ENCODE measurements at regions not wholly inside any gene's neighbourhood (a gene's known extent, or its start where the extent isn't known, plus 50 kb on each side); places are given as distances from the start of the nearest gene placed in this dataset.
"Not testable (repeated sequence)": the region's sequence is repeated elsewhere in the genome, so short reads cannot be mapped to it uniquely, and the experiment has no call there.

DNA sequence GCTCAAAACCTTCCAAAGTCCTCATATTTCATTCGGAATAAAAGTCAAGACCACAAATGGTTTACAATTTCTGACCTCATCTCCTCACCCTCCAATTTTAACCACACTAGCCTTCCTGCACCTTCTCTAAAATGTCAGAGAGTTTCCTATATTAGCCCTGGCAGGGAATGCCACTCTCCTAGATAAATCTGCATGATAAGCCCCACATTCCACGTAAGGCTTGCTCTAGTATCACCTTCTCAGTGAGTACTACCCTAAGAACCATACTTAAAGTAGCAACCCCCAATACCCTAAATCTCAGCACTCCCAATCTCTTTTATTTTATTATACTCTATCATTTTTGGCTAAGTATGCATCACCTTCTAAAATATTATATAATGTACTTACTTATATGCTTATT is 100.5 kb upstream of the SLITRK5 start:
- no peak overlapping the region for H3K4me2 ChIP-seq (ENCODE audit: low read depth, low read length)
- H3K4me3 ChIP-seq (ENCODE audit: low read length): no peak overlapping the region
- H2AFZ ChIP-seq (ENCODE audit: low read length): no peak overlapping the region
- H3K4me1 ChIP-seq (ENCODE audit: low read length): no peaks in the 10 kb centered on the region
- H3K9me3 ChIP-seq (replicated peaks; ENCODE audit: insufficient read depth, low read length): no peaks in the 10 kb centered on the region
- H4K20me1 ChIP-seq (ENCODE audit: insufficient read depth, low read length): no peaks in the 10 kb centered on the region
- H3K79me2 ChIP-seq (ENCODE audit: low read length): no peaks in the 10 kb centered on the region
- no peaks in the 10 kb centered on the region for H3K36me3 ChIP-seq (replicated peaks; ENCODE audit: insufficient read depth, low read length)
- no peak for DNase-seq
- H3K27me3 ChIP-seq (replicated peaks; ENCODE audit: insufficient read depth, low read length): no peaks in the 10 kb centered on the region
- no peak overlapping the region for H3K9ac ChIP-seq (ENCODE audit: low read length)
- no peaks in the 10 kb centered on the region for H3F3A ChIP-seq (ENCODE audit: insufficient read depth, low read length)
- no peaks in the 10 kb centered on the region for H3K9me2 ChIP-seq (replicated peaks; ENCODE audit: insufficient read depth, low read length)
- no peak overlapping the region for H3K27ac ChIP-seq (ENCODE audit: low read length)
- TF ChIP-seq, protein P1, sequence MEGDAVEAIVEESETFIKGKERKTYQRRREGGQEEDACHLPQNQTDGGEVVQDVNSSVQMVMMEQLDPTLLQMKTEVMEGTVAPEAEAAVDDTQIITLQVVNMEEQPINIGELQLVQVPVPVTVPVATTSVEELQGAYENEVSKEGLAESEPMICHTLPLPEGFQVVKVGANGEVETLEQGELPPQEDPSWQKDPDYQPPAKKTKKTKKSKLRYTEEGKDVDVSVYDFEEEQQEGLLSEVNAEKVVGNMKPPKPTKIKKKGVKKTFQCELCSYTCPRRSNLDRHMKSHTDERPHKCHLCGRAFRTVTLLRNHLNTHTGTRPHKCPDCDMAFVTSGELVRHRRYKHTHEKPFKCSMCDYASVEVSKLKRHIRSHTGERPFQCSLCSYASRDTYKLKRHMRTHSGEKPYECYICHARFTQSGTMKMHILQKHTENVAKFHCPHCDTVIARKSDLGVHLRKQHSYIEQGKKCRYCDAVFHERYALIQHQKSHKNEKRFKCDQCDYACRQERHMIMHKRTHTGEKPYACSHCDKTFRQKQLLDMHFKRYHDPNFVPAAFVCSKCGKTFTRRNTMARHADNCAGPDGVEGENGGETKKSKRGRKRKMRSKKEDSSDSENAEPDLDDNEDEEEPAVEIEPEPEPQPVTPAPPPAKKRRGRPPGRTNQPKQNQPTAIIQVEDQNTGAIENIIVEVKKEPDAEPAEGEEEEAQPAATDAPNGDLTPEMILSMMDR (IDR thresholded peaks at IDR 0.05; ENCODE audit: low read length): no peak
- TF ChIP-seq EZH2phosphoT487 (IDR thresholded peaks at IDR 0.05; ENCODE audit: low read length): no peak
- TF ChIP-seq EZH2 (optimal IDR thresholded peaks at IDR 0.05; ENCODE audit: low read depth, low read length): no peak

- Histone ChIP-seq H3K9me2 (replicated peaks; ENCODE audit: insufficient read depth, low read length) (no peaks in the 10 kb centered on the region), H3K36me3 (replicated peaks; ENCODE audit: insufficient read depth, low read length) (no peaks in the 10 kb centered on the region), H3K4me2 (ENCODE audit: low read depth, low read length) (no peak overlapping the region), H3K9me3 (replicated peaks; ENCODE audit: insufficient read depth, low read length) (no peaks in the 10 kb centered on the region), H4K20me1 (ENCODE audit: insufficient read depth, low read length) (no peaks in the 10 kb centered on the region), H3K9ac (ENCODE audit: low read length) (no peak overlapping the region), H3K79me2 (ENCODE audit: low read length) (no peaks in the 10 kb centered on the region), H3K27me3 (replicated peaks; ENCODE audit: insufficient read depth, low read length) (no peaks in the 10 kb centered on the region), H3F3A (ENCODE audit: insufficient read depth, low read length) (no peaks in the 10 kb centered on the region), H3K27ac (ENCODE audit: low read length) (no peak overlapping the region), H3K4me1 (ENCODE audit: low read length) (no peaks in the 10 kb centered on the region), H2AFZ (ENCODE audit: low read length) (no peak overlapping the region), H3K4me3 (ENCODE audit: low read length) (no peak overlapping the region)
- no peak for TF ChIP-seq EZH2 (optimal IDR thresholded peaks at IDR 0.05; ENCODE audit: low read depth, low read length)
- TF ChIP-seq, protein P1 (IDR thresholded peaks at IDR 0.05; ENCODE audit: low read length): no peak
- no peak for DNase-seq
Measured at GRCh38 chr13:87582399-87582798, 88.8 kb upstream of the SLITRK5 start.

- no peak for DNase-seq
- Histone ChIP-seq H3F3A (ENCODE audit: insufficient read depth, low read length) (no peaks in the 10 kb centered on the region), H3K4me3 (ENCODE audit: low read length) (no peak overlapping the region), H3K4me1 (ENCODE audit: low read length) (no peaks in the 10 kb centered on the region), H3K36me3 (replicated peaks; ENCODE audit: insufficient read depth, low read length) (no peaks in the 10 kb centered on the region), H2AFZ (ENCODE audit: low read length) (no peak overlapping the region), H3K4me2 (ENCODE audit: low read depth, low read length) (no peak overlapping the region), H3K9me2 (replicated peaks; ENCODE audit: insufficient read depth, low read length) (no peaks in the 10 kb centered on the region), H3K27me3 (replicated peaks; ENCODE audit: insufficient read depth, low read length) (no peaks in the 10 kb centered on the region), H3K9ac (ENCODE audit: low read length) (no peak overlapping the region), H3K27ac (ENCODE audit: low read length) (no peak overlapping the region), H3K79me2 (ENCODE audit: low read length) (no peaks in the 10 kb centered on the region), H3K9me3 (replicated peaks; ENCODE audit: insufficient read depth, low read length) (no peaks in the 10 kb centered on the region), H4K20me1 (ENCODE audit: insufficient read depth, low read length) (no peaks in the 10 kb centered on the region)
- TF ChIP-seq, protein P1 (IDR thresholded peaks at IDR 0.05; ENCODE audit: low read length): no peak
Measured at GRCh38 chr13:87590518-87590917, 80.7 kb upstream of the SLITRK5 start.

DNA sequence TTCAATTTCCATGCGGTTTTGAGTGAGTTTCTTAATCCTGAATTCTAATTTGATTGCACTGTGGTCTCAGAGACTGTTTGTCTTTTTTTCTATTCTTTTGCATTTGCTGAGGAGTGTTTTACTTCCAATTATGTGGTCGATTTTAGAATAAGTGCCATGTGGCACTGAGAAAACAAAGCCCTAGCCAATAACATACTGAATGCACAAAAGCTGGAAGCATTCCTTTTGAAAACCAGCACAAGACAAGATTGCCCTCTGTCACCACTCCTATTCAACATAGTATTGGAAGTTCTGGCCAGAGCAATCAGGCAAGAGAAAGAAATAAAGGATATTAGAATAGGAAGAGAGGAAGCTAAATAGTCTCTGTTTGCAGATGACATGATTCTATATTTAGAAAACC is 66.7 kb upstream of the SLITRK5 start:
- DNase-seq; H4K20me1 ChIP-seq (ENCODE audit: insufficient read depth, low read length); H3K27ac ChIP-seq (ENCODE audit: low read length): not testable (repeated sequence)

More for the DNA sequence above, 66.7 kb upstream of the SLITRK5 start:
- H3K4me2 ChIP-seq (ENCODE audit: low read depth, low read length); H3K79me2 ChIP-seq (ENCODE audit: low read length); H3K36me3 ChIP-seq (replicated peaks; ENCODE audit: insufficient read depth, low read length); H3K9me2 ChIP-seq (replicated peaks; ENCODE audit: insufficient read depth, low read length); H3K9me3 ChIP-seq (replicated peaks; ENCODE audit: insufficient read depth, low read length); H3K4me3 ChIP-seq (ENCODE audit: low read length); H3K9ac ChIP-seq (ENCODE audit: low read length); H3K4me1 ChIP-seq (ENCODE audit: low read length); H2AFZ ChIP-seq (ENCODE audit: low read length); H3K27me3 ChIP-seq (replicated peaks; ENCODE audit: insufficient read depth, low read length); H3F3A ChIP-seq (ENCODE audit: insufficient read depth, low read length): not testable (repeated sequence)

Measured in MM.1S (cell line).